WTC11 (cell line): ENCODE measurements at regions not wholly inside any gene's neighbourhood (a gene's known extent, or its start where the extent isn't known, plus 50 kb on each side); places are given as distances from the start of the nearest gene placed in this dataset.
"Not testable (repeated sequence)": the region's sequence is repeated elsewhere in the genome, so short reads cannot be mapped to it uniquely, and the experiment has no call there.

Source experiments
- ATAC-seq: fragments of 200-7000 bp; cut with Tn5 transposase; 2 replicates; pipeline ENCODE4 v1.10.0; 2021; ENCODE audit warnings: mild to moderate bottlenecking, moderate library complexity
- CTCF ChIA-PET: fragments of 300-600 bp; sonication (Branson Sonifier 250); formaldehyde crosslinking; loops from one replicate; lab custom pipeline; 2021; ENCODE audit warnings: antibody characterized with exemption; lab: Charles Lee
- POLR2A ChIA-PET: fragments of 350-600 bp; sonication (Branson Sonifier 250); formaldehyde crosslinking; loops from one replicate; lab custom pipeline; 2021; ENCODE audit warnings: antibody characterized with exemption; lab: Charles Lee
- DNase-seq: peaks from one replicate; pipeline ENCODE4 v3.0.0; 2021; ENCODE audit warnings: low spot score
- H3K27ac Mint-ChIP-seq: 2 replicates; pipeline ENCODE4 v1.8.0; 2021; ENCODE audit warnings: mixed read lengths
- H3K27me3 Mint-ChIP-seq: 2 replicates; pipeline ENCODE4 v1.8.0; 2021; ENCODE audit warnings: low read depth, mild to moderate bottlenecking, moderate library complexity, mixed read lengths
- H3K36me3 Mint-ChIP-seq: 2 replicates; pipeline ENCODE4 v1.8.0; 2021; ENCODE audit warnings: mixed read lengths
- H3K4me1 Mint-ChIP-seq: 2 replicates; pipeline ENCODE4 v1.8.0; 2022; ENCODE audit warnings: mixed read lengths
- H3K4me3 Mint-ChIP-seq: 2 replicates; pipeline ENCODE4 v1.8.0; 2021; ENCODE audit warnings: mild to moderate bottlenecking, moderate library complexity, mixed read lengths
- H3K9me3 Mint-ChIP-seq: 2 replicates; pipeline ENCODE4 v1.8.0; 2021; ENCODE audit warnings: mixed read lengths
- ARID4B ChIP-seq: sonication (generic); formaldehyde crosslinking; IDR thresholded peaks from 2 replicates; pipeline ENCODE4 v1.8.0; 2023; ENCODE audit warnings: missing genetic modification reagents, mild to moderate bottlenecking, borderline replicate concordance
- ELF4 ChIP-seq: sonication (generic); formaldehyde crosslinking; IDR thresholded peaks from 2 replicates; pipeline ENCODE4 v1.8.1; 2022; ENCODE audit warnings: low read depth, mild to moderate bottlenecking, moderate library complexity, missing genetic modification reagents
- FOXK1 ChIP-seq: sonication (generic); formaldehyde crosslinking; IDR thresholded peaks from 2 replicates; pipeline ENCODE4 v1.8.0; 2022; ENCODE audit warnings: mild to moderate bottlenecking, moderate library complexity, missing genetic modification reagents
- GRHL2 ChIP-seq: fragments of 250-450 bp; sonication (Bioruptor Pico); IDR thresholded peaks from 2 replicates; pipeline ENCODE4 v1.8.0; 2022; ENCODE audit warnings: mild to moderate bottlenecking, moderate library complexity; ENCODE audit not compliant: insufficient replicate concordance, severe bottlenecking
- HMGXB4 ChIP-seq: sonication (generic); formaldehyde crosslinking; IDR thresholded peaks from 2 replicates; pipeline ENCODE4 v1.8.1; 2023; ENCODE audit warnings: mild to moderate bottlenecking, moderate library complexity, missing genetic modification reagents
- MXD4 ChIP-seq: fragments of 250-450 bp; sonication (Bioruptor Pico); IDR thresholded peaks from 2 replicates; pipeline ENCODE4 v1.8.0; 2021; ENCODE audit warnings: mild to moderate bottlenecking, moderate library complexity, borderline replicate concordance
- OVOL2 ChIP-seq: fragments of 250-450 bp; sonication (Bioruptor Pico); IDR thresholded peaks from 2 replicates; pipeline ENCODE4 v1.9.0; 2021; ENCODE audit warnings: mild to moderate bottlenecking, borderline replicate concordance
- RELA ChIP-seq: sonication (generic); formaldehyde crosslinking; IDR thresholded peaks from 2 replicates; pipeline ENCODE4 v1.8.1; 2022; ENCODE audit warnings: missing genetic modification reagents, mild to moderate bottlenecking, borderline replicate concordance
- SOX15 ChIP-seq: fragments of 250-450 bp; sonication (Bioruptor Pico); IDR thresholded peaks from 2 replicates; pipeline ENCODE4 v1.9.0; 2021; ENCODE audit warnings: mild to moderate bottlenecking
- USF1 ChIP-seq: sonication (generic); formaldehyde crosslinking; IDR thresholded peaks from 2 replicates; pipeline ENCODE4 v1.8.0; 2022; ENCODE audit warnings: mild to moderate bottlenecking, missing genetic modification reagents
- ZNF121 ChIP-seq: sonication (generic); formaldehyde crosslinking; IDR thresholded peaks from 2 replicates; pipeline ENCODE4 v1.8.0; 2023; ENCODE audit warnings: missing genetic modification reagents
- ZNF138 ChIP-seq: sonication (generic); formaldehyde crosslinking; conservative IDR thresholded peaks from 2 replicates; pipeline ENCODE4 v1.8.1; 2022; ENCODE audit warnings: mild to moderate bottlenecking, moderate library complexity, missing genetic modification reagents
- ZNF219 ChIP-seq: sonication (generic); formaldehyde crosslinking; IDR thresholded peaks from 2 replicates; pipeline ENCODE4 v1.8.0; 2023; ENCODE audit warnings: missing genetic modification reagents, mild to moderate bottlenecking, borderline replicate concordance
- ZNF232 ChIP-seq: sonication (generic); formaldehyde crosslinking; IDR thresholded peaks from 2 replicates; pipeline ENCODE4 v1.8.0; 2022; ENCODE audit warnings: mild to moderate bottlenecking, missing genetic modification reagents
- ZNF281 ChIP-seq: sonication (generic); formaldehyde crosslinking; IDR thresholded peaks from 2 replicates; pipeline ENCODE4 v1.8.0; 2023; ENCODE audit warnings: mild to moderate bottlenecking, missing genetic modification reagents
- ZSCAN18 ChIP-seq: fragments of 250-450 bp; sonication (Bioruptor Pico); IDR thresholded peaks from 2 replicates; pipeline ENCODE4 v2.1.2; 2022; ENCODE audit warnings: mild to moderate bottlenecking, moderate library complexity

GRCh38 chr20:51924509-51924908 lies 122.2 kb upstream of the SALL4 start:
- H3K4me1 Mint-ChIP-seq: peaks cover 12% of the 10 kb centered on the region; the same call in 1 of the 2 replicates
- DNase-seq: no peak
- H3K9me3 Mint-ChIP-seq: no peaks in the 10 kb centered on the region
- no peak overlapping the region for H3K27ac Mint-ChIP-seq
- no peak overlapping the region for H3K4me3 Mint-ChIP-seq
- H3K36me3 Mint-ChIP-seq: no peaks in the 10 kb centered on the region
- ATAC-seq: no peak
- POLR2A ChIA-PET: no interaction called here
- CTCF ChIA-PET: no interaction called here
- H3K27me3 Mint-ChIP-seq: no peaks in the 10 kb centered on the region
- no peak for TF ChIP-seq ELF4 (CRISPR knock-in tag)

- H3K27ac Mint-ChIP-seq: no peak overlapping the region
- no peak overlapping the region for H3K4me3 Mint-ChIP-seq
- TF ChIP-seq ARID4B (CRISPR knock-in tag): no peak
- TF ChIP-seq, all 79 proteins: peak for 0
- H3K36me3 Mint-ChIP-seq: no peaks in the 10 kb centered on the region
- ATAC-seq (no peak), DNase-seq (no peak)
- no peaks in the 10 kb centered on the region for H3K9me3 Mint-ChIP-seq
- ChIA-PET POLR2A (interaction anchor here (1.1 kb wide), 1 partner anchor 182 kb away, joined by 3 read pairs; no protein-coding TSS in a partner anchor), CTCF (no interaction called here)
- no peaks in the 10 kb centered on the region for H3K27me3 Mint-ChIP-seq
- H3K4me1 Mint-ChIP-seq: peaks cover 18% of the 10 kb centered on the region
Observed at GRCh38 chr20:51923633-51924032, 121.3 kb upstream of the SALL4 start.

GRCh38 chr20:51922812-51923211 lies 120.5 kb upstream of the SALL4 start:
- CTCF ChIA-PET, H3K9me3 Mint-ChIP-seq, DNase-seq, ATAC-seq, H3K27me3 Mint-ChIP-seq, H3K36me3 Mint-ChIP-seq, H3K4me3 Mint-ChIP-seq: not testable (repeated sequence)
- Mint-ChIP-seq H3K4me1 (peaks cover 26% of the 10 kb centered on the region), H3K27ac (0 out of 2 replicates have a peak overlapping the region, but pooled peaks have one; percentile 7)
- POLR2A ChIA-PET: interaction anchor here (1.1 kb wide), 1 partner anchor 183 kb away, joined by 3 read pairs; no protein-coding TSS in a partner anchor

GRCh38 chr20:51918561-51918960 lies 116.2 kb upstream of the SALL4 start:
- Mint-ChIP-seq H3K4me1 (peaks cover 30% of the 10 kb centered on the region), H3K4me3 (no peak overlapping the region), H3K27me3 (no peaks in the 10 kb centered on the region), H3K27ac (no peak overlapping the region), H3K9me3 (no peaks in the 10 kb centered on the region), H3K36me3 (no peaks in the 10 kb centered on the region)
- POLR2A ChIA-PET: no interaction called here
- DNase-seq (no peak), ATAC-seq (no peak)
- CTCF ChIA-PET: interaction anchor here (0.6 to 1.8 kb wide), 3 partner anchors 13 to 118 kb away, joined by 3 to 4 read pairs (median 4); no protein-coding TSS in a partner anchor
- TF ChIP-seq ZNF138 (CRISPR knock-in tag) (no peak), ZNF219 (no peak), OVOL2 (CRISPR knock-in tag) (no peak), SOX15 (CRISPR knock-in tag) (no peak), USF1 (no peak), ZNF232 (no peak), FOXK1 (CRISPR knock-in tag) (no peak), MXD4 (CRISPR knock-in tag) (no peak), ZSCAN18 (no peak), GRHL2 (CRISPR knock-in tag) (no peak), HMGXB4 (CRISPR knock-in tag) (no peak), ZNF281 (CRISPR knock-in tag) (no peak), ZNF121 (CRISPR knock-in tag) (no peak), RELA (CRISPR knock-in tag) (no peak)
